Renal cortex interstitium (tissue), 11 donors: ENCODE measurements at regions not wholly inside any gene's neighbourhood (a gene's known extent, or its start where the extent isn't known, plus 50 kb on each side); places are given as distances from the start of the nearest gene placed in this dataset.
A peak's percentile ranks its signal among the peaks of the same experiment; 100 is the strongest.

Source experiments
- DNase-seq, 11 donors: peaks; one replicate each; pipeline ENCODE4 v3.0.0-alpha.2; 2013; ENCODE audit warnings: low read depth in 9 of 11, low spot score in 4 of 11; ENCODE audit errors: extremely low read depth in 1 of 11

DNA sequence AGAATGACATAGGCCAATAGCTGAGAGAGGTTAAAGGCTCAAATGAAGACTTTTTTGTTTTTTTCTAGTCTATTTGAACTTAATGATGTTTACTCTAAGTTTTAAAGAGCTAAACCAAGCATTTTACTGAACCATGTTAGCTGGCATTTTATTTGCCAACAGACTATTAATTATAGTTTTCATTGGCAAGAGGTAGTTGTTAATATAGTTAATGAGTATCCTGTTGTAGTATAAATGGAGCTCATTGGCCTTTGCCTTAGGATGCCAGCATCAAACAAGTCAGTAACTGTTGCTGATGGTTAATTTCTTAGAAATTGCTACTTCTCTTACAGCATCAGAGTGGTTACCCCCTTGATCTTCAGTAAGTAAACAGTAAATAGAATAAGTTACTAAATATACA lies 339.0 kb upstream of the B3GALT2 start:
- DNase-seq = no peak

DNA sequence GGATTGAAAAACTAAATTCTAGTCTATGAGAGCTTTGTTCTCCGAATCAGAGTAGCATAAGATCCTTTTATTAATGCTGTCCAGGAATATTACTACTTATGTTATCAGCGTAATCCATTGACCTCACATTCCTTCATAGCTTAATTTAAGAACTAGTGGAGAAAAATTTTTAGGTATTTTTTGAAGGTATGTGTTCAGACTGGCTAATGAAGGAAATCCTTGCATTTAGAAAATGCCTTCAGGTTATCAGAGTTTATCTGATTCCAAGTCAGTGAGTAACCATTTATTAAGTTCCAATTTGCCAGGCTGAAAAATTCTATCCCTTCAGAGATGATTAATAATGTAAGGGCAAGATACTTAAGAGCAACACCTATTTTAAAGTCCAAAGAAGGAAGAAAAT lies 338.2 kb upstream of the B3GALT2 start:
- no peak for DNase-seq

DNA sequence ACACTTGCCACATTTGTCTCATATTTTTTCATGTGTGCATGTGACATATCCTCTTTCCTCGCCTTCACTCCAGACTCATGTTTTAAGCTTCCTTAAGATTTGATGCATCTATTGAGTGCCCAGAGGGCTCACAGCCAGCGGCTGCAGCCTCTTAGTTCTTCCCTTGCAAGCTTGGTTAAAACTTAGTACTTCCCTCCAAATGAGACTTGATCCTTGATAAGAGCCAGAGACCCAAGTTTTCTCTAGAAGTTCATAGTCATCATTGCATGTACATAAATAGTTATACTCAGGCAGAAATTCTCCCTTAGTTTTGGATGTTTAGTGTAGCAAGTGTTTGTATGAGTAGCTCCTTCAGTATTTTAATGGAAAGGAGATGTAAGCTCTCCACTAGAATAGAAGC lies 337.6 kb upstream of the B3GALT2 start:
- no peak for DNase-seq

DNA sequence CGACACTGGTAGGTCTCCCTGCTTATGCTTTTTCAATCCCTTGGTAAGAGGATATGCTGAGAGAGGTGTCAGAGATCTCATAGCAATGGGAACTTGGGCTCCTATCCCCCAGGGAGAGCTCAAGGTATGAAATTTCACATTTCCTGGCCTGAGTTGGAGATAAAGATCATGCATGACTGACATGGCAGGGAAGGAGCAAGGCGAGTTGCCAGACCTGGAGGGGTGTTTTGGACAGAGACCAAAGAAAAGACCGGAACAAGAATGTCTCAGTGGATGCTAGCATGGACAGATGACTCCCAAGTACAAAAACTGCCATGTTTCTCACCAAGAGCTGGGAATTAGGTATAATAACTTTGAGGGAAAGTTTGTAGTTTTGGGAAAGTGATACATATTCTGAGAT lies 334.1 kb upstream of the B3GALT2 start:
- no peak for DNase-seq

DNA sequence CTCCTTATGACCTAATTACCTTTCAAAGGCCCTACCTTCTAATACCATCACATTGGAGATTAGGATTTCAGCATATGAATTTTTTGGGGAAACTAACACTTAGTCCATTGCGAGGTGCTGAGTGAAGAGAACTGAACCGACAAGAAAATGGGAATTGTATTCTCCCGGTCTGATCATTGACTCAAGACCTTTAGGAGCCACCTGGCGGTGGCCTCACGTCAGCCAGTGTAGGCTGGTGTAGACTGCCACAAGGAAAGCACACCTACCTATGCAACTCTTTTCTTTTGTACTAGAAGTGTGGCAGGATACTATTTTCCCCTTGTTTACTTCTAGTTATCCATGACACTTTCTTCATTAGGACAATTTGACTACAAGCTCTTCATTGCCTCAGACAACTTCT lies 333.5 kb upstream of the B3GALT2 start:
- no peak for DNase-seq

DNA sequence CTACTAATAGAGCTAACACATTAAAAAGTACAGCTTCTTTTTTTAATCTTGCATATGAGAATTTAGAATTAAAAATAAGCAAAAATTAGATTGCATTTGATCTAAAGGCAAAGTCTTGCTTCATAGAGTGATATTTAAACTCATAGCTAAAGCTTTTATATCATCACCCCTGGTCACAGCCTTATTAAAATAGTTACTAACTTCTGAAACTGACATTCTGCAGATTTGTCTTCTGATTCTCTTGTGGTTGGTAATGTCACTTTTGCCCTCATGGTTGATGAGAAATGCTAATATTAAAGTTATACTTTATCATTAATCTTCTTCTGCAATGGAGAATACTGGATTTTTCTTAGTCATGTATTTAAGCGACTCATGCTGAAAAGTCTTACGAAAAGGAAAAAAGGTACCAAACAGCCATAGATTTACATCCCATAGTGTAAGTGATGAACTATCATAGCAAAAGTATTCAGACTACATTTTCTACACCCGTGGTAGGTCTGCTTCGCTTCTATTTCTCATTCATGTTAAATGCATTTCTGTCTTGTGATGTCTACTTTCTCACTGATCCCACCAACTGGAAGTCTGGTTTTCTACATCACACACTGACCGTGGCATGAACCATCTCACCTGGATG lies 330.5 kb upstream of the B3GALT2 start:
- DNase-seq = no peak

DNA sequence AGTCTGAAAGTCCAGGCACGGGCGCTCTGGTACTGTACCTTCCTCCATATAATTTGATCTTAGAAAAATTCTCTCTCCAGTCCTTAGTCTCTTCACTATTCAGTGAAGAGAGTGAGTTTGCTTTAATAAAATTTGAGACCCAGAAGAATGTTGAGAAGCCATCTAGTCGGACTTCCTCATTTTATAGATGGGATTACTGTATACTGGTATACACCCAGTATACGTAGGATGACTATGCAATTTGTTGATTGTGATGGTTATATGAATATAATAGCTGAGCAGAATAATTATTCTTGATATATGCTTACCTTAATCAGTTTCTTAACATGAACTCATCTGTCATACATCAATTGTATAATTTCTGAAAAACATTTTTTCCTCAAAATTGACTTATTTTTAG lies 328.0 kb upstream of the B3GALT2 start:
- DNase-seq = no peak

DNA sequence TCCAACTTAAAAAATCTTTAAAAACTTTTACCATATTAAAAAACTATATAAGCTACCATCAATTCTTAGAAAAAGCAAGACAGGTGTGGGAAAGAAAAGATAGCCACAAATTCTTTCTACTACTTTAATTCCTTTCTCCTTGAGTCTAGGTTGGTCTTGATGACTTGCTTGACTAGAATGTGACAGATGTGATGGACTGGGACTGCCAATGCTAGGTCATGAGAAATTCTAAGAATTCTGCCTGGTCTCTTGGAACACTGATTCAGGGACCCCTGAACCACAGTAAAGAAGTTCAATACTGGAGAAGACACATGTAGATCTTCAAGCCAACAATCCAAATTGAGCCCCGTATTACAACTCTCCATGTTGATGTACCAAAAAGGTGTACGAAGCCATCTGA lies 326.6 kb upstream of the B3GALT2 start:
- DNase-seq = no peak

DNA sequence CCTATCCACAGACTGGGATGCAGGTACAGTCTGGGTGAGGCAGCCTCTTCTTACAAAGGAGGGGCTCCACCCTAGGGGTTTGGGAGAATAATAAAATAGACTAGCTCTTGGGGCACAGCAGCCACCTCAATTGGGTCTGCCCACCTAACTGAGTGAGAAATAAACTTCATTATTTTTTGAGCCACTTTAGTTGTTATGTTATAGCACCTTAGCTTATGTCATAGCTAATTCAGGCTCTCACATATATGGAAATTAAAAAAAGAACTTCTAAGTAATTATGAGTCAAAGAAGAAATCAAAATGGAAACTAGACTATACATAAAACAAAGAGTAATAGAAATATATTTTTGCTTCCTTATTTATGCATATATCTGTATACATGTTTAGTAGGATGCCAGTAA lies 318.5 kb upstream of the B3GALT2 start:
- DNase-seq = no peak

DNA sequence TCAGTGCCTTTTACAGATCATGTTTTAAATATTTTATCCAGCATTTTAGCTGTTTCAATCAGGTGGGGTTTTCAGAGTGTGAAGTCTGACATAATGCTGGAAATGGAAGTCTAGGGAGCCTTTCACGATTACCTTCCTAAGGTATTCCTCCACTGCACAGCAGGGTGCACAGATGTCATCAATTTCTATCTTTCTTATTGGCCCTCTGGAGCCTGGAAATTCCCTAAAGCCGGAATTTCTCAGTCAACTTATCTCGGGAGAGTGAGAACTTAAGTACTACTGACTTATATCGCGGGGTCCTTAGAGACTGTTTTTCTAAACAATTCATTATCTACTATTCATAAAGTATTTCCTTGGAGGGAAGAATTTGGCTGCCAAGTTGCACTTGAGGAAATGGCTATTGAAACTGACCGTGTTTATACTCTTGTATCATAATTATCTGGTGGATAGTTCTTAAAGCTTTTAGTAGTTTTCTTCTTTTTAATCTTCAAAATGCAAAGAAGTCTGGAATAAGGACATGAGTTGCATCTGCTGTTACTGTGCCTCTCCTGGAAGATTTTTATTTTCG lies 311.8 kb upstream of the B3GALT2 start:
- peak in 1 of 11 donors; percentile 1 for DNase-seq

DNA sequence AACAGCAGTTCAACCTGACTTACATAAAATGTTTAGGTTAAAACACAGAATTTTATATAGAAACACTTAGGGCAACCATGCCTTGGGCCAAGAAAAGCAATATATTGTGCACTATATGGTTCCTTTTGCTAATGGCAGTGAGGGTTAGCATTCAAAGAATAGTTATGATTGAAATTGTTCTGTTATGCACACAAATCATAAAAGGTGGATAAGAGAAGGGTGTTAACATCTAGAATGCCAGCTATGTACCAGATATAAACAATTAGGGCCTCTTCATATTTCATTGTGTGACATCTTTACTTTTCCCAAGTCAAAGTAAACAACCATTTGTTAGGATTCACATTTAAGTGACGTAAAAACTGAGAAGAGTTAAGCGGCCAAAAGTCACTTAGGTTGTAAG lies 308.0 kb upstream of the B3GALT2 start:
- DNase-seq = no peak

DNA sequence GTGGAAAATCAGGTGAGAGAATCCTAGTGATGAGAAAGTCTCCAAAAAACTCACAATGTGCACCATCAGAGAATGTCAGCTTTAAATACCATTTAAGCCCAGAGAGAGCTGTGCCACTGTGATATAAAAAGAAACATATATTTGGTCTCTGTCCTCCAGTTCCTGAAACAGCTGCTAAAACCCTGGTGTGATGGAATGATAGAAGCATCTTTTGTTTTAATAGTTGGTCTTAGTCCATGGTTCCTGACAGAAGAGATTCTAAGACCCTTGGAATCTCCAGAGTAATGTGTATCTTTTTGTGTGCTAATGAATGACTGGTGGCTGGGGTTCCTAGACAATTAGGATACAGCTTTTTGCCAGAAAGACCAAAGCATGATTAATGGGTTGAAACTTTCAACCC lies 302.8 kb upstream of the B3GALT2 start:
- no peak for DNase-seq

DNA sequence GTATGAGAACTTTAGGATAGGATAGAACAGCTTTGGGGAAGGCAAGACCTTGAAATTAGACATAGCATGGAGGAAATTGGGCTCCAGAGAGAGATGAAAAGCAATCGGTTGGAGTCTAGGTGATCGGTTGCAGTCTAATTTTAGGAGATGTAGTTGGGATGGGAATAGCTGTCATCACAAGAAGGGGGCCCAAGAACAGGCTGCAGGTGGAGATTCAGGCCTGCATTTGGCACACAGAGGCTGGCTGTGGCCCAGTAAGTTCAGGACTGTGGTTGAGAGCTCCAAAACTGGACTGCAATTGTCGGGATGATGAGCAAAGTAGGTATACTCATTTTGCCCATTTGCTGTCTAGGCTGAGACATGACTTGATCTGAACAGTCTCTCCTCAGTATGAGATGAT lies 301.3 kb upstream of the B3GALT2 start:
- no peak for DNase-seq

DNA sequence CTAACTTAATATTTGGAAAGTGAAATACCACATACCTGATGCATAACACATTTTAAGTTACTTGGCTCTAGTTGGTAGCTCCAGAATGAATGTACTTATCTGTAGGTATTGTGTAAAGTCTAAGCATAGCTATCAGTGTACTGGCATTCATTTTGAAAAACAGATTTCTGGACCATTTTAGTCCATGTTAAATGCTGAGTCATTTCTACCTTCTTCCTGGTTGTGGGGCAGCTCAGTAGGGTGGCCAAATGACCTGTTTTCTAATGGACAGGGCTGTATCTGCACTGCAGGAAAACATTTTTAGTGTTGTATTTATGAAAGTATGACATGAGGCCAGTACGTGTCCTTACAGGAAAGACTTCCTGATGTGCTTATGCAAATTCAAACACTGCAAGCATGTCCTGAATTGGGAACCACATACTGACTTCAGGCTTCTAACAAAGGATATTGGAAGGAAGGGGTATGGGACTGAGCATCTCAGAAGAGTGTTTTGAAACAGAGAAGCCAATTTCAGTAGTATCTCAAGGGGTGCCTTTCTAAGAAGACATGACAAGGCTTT lies 300.3 kb upstream of the B3GALT2 start:
- DNase-seq = no peak

DNA sequence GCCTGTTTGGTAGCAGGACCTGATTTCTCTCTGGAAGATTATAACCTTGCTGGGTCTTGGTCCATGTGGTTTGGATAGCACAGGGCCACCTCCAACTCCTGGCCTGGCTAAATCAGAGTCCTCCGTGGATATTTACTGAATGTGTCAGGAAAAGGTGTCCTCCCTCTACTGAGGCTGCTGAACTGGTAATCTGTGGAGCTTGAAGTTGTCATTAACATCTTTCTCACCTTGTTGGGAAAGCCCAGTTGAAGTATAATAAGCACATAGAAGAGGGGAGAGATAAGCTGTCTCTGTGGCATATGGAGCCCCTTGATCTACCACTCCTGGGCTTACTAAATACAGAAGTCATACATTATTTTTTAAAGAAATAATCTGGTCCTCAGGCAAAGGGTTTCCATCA lies 294.3 kb upstream of the B3GALT2 start:
- DNase-seq = no peak

DNA sequence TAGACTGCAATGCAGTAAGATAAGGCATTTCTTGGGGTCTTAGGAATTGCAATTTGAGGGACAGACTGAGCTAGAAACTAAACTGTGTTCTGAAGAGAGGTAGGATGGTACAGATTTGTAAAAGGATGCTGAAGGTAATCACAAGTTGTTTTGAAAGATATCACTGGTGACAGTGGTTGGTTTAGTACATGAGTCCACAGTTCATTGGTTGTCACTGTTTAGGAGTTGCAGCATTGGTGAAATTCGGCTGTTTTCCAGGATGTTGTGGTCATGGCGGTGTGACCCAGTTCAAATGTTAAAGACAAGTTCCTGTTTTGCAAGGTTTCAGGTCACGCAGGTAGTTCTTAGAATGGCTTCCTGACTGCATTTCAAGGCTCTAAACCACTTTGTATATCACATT lies 292.8 kb upstream of the B3GALT2 start:
- DNase-seq = no peak

DNA sequence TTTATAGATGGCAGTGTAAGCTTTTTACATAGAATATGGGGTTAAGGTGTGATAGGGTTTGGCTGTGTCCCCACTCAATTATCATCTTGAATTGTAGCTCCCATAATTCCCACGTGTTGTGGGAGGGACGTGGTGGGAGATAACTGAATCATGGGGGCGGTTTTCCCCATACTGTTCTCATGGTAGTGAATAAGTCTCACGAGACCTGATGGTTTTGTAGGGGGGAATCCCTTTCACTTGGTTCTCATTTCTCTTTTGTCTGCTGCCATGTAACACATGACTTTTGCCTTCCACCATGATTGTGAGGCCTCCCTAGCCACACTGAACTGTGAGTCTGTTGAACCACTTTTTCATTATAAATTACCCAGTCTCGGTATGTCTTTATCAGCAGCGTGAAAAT lies 290.3 kb upstream of the B3GALT2 start:
- DNase-seq = no peak

DNA sequence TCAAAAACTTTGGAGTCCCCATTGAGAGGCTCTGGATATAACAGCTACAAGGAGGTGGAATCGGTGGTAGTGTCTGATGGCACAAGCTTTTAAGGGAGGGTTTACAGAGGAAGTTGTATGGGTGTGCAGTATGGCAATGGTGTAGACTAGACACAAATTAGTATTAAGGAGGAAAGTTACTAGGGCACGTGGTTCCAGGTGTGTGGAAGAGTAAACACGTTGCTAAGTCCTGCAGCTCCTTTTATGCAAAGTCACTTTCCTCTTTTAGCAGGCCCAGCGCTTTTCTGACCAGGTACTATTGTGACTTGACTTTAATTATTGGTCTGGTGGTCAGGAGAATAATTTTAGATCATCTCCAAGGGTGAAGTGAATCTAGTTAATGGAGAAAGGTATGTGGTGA lies 287.5 kb upstream of the B3GALT2 start:
- DNase-seq = no peak

DNA sequence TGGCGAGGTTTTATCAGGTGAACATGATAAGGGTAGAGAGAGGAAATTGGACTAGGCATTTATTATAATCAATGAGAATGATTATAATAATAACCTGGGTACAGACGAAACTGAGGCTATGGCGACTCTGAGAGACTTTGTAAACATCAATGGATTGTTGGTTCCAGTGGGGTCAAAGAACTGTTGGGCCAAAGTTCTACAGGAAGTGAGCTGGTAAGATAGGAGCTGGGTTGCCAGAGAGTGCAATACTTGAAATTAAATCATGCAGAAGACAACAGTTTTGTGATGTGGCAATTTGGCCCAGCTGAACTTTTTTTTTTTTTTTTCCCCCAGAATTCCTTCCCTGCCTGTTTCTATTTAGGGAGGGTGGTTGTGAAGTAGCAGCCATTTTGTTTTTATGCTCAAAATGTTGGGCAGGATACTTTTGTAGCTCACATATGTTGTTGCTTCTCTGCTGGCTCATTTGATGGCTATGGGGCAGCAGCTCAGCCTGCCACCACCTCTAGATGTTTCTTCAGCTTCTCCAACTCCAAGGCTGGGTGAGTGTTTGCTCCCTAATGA lies 286.5 kb upstream of the B3GALT2 start:
- DNase-seq = no peak

DNA sequence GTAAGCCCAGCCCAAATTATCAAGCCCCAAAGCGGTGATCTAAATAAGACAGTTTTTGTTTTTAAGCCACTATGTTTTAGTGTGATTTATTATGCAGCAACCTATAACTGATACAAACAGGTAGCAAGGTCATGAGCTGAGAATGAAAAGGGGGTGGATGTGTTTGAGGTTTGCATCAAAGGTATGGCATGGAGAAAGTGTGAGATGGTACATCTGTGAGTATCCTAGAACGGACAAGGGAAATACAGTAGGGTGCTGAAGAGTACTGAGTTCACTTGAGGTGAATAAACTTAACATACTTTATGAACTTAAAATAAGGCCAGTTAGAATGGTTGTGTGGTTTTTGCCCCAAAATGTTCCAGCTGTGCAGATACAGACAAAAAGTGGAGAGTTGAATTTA lies 286.0 kb upstream of the B3GALT2 start:
- DNase-seq = no peak

DNA sequence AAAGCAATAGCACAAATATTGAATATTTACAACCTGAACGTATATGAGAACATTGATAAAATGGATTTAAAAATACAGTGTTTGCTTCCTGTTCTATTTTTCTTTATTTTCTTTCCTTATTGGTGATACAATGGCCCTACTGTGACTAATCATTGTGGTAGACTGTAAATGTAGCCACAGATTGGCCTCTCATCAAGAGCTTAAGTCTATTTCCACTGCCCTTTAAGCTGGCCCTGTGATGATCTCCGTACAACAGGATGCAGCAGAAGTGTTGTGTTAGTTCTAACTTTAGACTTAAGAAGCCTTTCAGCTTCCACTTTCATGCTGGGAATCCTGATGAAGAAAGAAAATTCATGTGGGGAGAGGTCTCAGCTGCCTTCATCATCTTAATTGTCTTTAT lies 285.6 kb upstream of the B3GALT2 start:
- DNase-seq = no peak
